Common myeloid progenitor, CD34-positive (primary cell): ENCODE measurements at regions not wholly inside any gene's neighbourhood (a gene's known extent, or its start where the extent isn't known, plus 50 kb on each side); places are given as distances from the start of the nearest gene placed in this dataset.
A peak's percentile ranks its signal among the peaks of the same experiment; 100 is the strongest.
"Not testable (repeated sequence)": the region's sequence is repeated elsewhere in the genome, so short reads cannot be mapped to it uniquely, and the experiment has no call there.

ENCODE experiments used
- CTCF ChIA-PET: fragments of 350-600 bp; sonication (Branson Sonifier 250); formaldehyde crosslinking; loops from one replicate; lab custom pipeline; 2021; ENCODE audit warnings: antibody characterized with exemption; lab: Charles Lee
- POLR2A ChIA-PET: fragments of 350-600 bp; sonication (Branson Sonifier 250); formaldehyde crosslinking; loops from one replicate; lab custom pipeline; 2021; ENCODE audit warnings: antibody characterized with exemption; lab: Charles Lee
- DNase-seq, 3 donors: peaks; one replicate each; pipeline versions ENCODE4 v3.0.0 to v3.0.0-alpha.2; 2013
- H3K27ac ChIP-seq, 2 experiments: 1 replicate in 1 of 2; 2 replicates in 1 of 2; pipeline ENCODE4 v1.7.0; 2013; ENCODE audit warnings: inconsistent platforms in 2 of 2, low read length in 2 of 2, mild to moderate bottlenecking in 2 of 2, low read depth in 1 of 2, moderate library complexity in 1 of 2; ENCODE audit not compliant: severe bottlenecking in 2 of 2, insufficient read depth in 1 of 2, poor library complexity in 1 of 2
- H3K27me3 ChIP-seq, 5 experiments: replicated peaks in 2 of 5; 1 replicate in 3 of 5; 2 replicates in 2 of 5; pipeline versions ENCODE4 v1.6.1 to v1.7.0; 2013; ENCODE audit warnings: low read length in 4 of 5, mild to moderate bottlenecking in 2 of 5, moderate library complexity in 2 of 5, inconsistent platforms in 1 of 5; ENCODE audit not compliant: insufficient read depth in 5 of 5, control insufficient read depth in 4 of 5
- H3K36me3 ChIP-seq, 4 experiments: 1 replicate in 2 of 4; 2 replicates in 2 of 4; pipeline versions ENCODE4 v1.6.1 to v1.7.0; 2013; ENCODE audit warnings: low read length in 3 of 4, control low read depth in 1 of 4, mild to moderate bottlenecking in 1 of 4; ENCODE audit not compliant: control insufficient read depth in 4 of 4, insufficient read depth in 4 of 4
- H3K4me1 ChIP-seq, 4 experiments: 1 replicate in 3 of 4; 2 replicates in 1 of 4; pipeline versions ENCODE4 v1.6.1 to v1.7.1; 2013; ENCODE audit warnings: low read length in 3 of 4, mild to moderate bottlenecking in 3 of 4, control low read depth in 1 of 4, inconsistent platforms in 1 of 4, moderate library complexity in 1 of 4; ENCODE audit not compliant: control insufficient read depth in 4 of 4, insufficient read depth in 4 of 4; ENCODE audit errors: control extremely low read depth in 1 of 4
- H3K4me3 ChIP-seq, 7 experiments: 1 replicate in 4 of 7; 2 replicates in 3 of 7; pipeline versions ENCODE4 v1.5.1 to v1.7.0; 2013; ENCODE audit warnings: mild to moderate bottlenecking in 7 of 7, low read length in 6 of 7, moderate library complexity in 6 of 7, inconsistent platforms in 2 of 7, low read depth in 2 of 7, control low read depth in 1 of 7; ENCODE audit not compliant: insufficient read depth in 4 of 7, control insufficient read depth in 1 of 7; ENCODE audit errors: extremely low read depth in 1 of 7
- H3K9me3 ChIP-seq, 5 experiments: 1 replicate in 4 of 5; 2 replicates in 1 of 5; pipeline versions ENCODE4 v1.6.1 to v1.7.1; 2013; ENCODE audit warnings: low read length in 4 of 5, mild to moderate bottlenecking in 2 of 5, inconsistent platforms in 1 of 5, low read depth in 1 of 5, moderate library complexity in 1 of 5; ENCODE audit not compliant: control insufficient read depth in 4 of 5, insufficient read depth in 2 of 5; ENCODE audit errors: control extremely low read depth in 1 of 5
- WGBS: methylation state at CpG from one replicate; pipeline ENCODE4 v1.1.5; 2013; ENCODE audit not compliant: insufficient coverage; 5-methylcytosine and 5-hydroxymethylcytosine counted together

- WGBS = no CpG with 5 or more reads among the region's 15 CpGs
- H3K36me3 ChIP-seq, H3K27me3 ChIP-seq, DNase-seq, POLR2A ChIA-PET, CTCF ChIA-PET, H3K4me3 ChIP-seq, H3K9me3 ChIP-seq, H3K27ac ChIP-seq: not testable (repeated sequence)
- peaks cover 0 to 12% (median 1%) of the 10 kb centered on the region in 4 experiments for H3K4me1 ChIP-seq
Measured at GRCh38 chr1:186223-186622, 265.3 kb downstream of the OR4F29 start.

DNA sequence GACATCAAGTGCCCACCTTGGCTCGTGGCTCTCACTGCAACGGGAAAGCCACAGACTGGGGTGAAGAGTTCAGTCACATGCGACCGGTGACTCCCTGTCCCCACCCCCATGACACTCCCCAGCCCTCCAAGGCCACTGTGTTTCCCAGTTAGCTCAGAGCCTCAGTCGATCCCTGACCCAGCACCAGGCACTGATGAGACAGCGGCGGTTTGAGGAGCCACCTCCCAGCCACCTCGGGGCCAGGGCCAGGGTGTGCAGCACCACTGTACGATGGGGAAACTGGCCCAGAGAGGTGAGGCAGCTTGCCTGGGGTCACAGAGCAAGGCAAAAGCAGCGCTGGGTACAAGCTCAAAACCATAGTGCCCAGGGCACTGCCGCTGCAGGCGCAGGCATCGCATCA, 266.0 kb downstream of the OR4F29 start:
- H3K27me3 ChIP-seq, H3K36me3 ChIP-seq, H3K4me3 ChIP-seq, H3K27ac ChIP-seq, H3K9me3 ChIP-seq, DNase-seq, CTCF ChIA-PET, POLR2A ChIA-PET: not testable (repeated sequence)
- peaks cover 0 to 11% (median 0%) of the 10 kb centered on the region in 4 experiments for H3K4me1 ChIP-seq
- no CpG with 5 or more reads among the region's 13 CpGs for WGBS

GRCh38 chr1:184336-184686, 267.2 kb downstream of the OR4F29 start:
- H3K36me3 ChIP-seq, H3K9me3 ChIP-seq, H3K27ac ChIP-seq, DNase-seq, POLR2A ChIA-PET, H3K4me3 ChIP-seq, H3K27me3 ChIP-seq, CTCF ChIA-PET: not testable (repeated sequence)
- peaks cover 0 to 11% (median 0%) of the 10 kb centered on the region in 4 experiments for H3K4me1 ChIP-seq
- no CpG with 5 or more reads among the region's 3 CpGs for WGBS

GRCh38 chr1:183620-184335, 267.7 kb downstream of the OR4F29 start:
- WGBS = 86% methylated on average over 1 of the region's 13 CpGs
- H3K4me3 ChIP-seq, CTCF ChIA-PET, H3K36me3 ChIP-seq, POLR2A ChIA-PET, DNase-seq, H3K9me3 ChIP-seq, H3K27ac ChIP-seq, H3K27me3 ChIP-seq: not testable (repeated sequence)
- peaks cover 0 to 11% (median 0%) of the 10 kb centered on the region in 4 experiments for H3K4me1 ChIP-seq

DNA sequence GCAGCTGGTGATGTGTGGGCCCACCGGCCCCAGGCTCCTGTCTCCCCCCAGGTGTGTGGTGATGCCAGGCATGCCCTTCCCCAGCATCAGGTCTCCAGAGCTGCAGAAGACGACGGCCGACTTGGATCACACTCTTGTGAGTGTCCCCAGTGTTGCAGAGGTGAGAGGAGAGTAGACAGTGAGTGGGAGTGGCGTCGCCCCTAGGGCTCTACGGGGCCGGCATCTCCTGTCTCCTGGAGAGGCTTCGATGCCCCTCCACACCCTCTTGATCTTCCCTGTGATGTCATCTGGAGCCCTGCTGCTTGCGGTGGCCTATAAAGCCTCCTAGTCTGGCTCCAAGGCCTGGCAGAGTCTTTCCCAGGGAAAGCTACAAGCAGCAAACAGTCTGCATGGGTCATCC, 268.4 kb downstream of the OR4F29 start:
- DNase-seq = not testable (repeated sequence)

DNA sequence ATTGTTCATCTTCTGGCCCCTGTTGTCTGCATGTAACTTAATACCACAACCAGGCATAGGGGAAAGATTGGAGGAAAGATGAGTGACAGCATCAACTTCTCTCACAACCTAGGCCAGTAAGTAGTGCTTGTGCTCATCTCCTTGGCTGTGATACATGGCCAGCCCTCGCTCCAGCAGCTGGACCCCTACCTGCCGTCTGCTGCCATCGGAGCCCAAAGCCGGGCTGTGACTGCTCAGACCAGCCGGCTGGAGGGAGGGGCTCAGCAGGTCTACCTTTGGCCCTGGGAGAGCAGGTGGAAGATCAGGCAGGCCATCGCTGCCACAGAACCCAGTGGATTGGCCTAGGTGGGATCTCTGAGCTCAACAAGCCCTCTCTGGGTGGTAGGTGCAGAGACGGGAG, 268.8 kb downstream of the OR4F29 start:
- CTCF ChIA-PET = not testable (repeated sequence)

More for the DNA sequence above, 268.4 kb downstream of the OR4F29 start:
- H3K9me3 ChIP-seq, H3K36me3 ChIP-seq, H3K27ac ChIP-seq, POLR2A ChIA-PET, H3K4me3 ChIP-seq, CTCF ChIA-PET, H3K27me3 ChIP-seq: not testable (repeated sequence)
- peaks cover 0 to 11% (median 0%) of the 10 kb centered on the region in 4 experiments for H3K4me1 ChIP-seq
- WGBS = no CpG with 5 or more reads among the region's 10 CpGs

GRCh38 chr1:181247-182216, 269.9 kb downstream of the OR4F29 start:
- H3K27me3 ChIP-seq, H3K9me3 ChIP-seq, H3K4me3 ChIP-seq, H3K36me3 ChIP-seq, CTCF ChIA-PET, POLR2A ChIA-PET, H3K27ac ChIP-seq, H3K4me1 ChIP-seq: not testable (repeated sequence)
- WGBS = 79% methylated on average over 34 of the region's 79 CpGs
- peak; percentile 59 to 83 (median 81) for DNase-seq

More for the DNA sequence above, 268.8 kb downstream of the OR4F29 start:
- POLR2A ChIA-PET, H3K4me3 ChIP-seq, H3K27me3 ChIP-seq, H3K36me3 ChIP-seq, DNase-seq, H3K27ac ChIP-seq, H3K9me3 ChIP-seq: not testable (repeated sequence)
- H3K4me1 ChIP-seq = peaks cover 0 to 11% (median 0%) of the 10 kb centered on the region in 4 experiments
- WGBS = 100% methylated on average over 1 of the region's 7 CpGs
